Kidney tubule cell (primary cell): ENCODE measurements at regions not wholly inside any gene's neighbourhood (a gene's known extent, or its start where the extent isn't known, plus 50 kb on each side); places are given as distances from the start of the nearest gene placed in this dataset.

Source experiments
- DNase-seq: peaks from one replicate; pipeline ENCODE4 v3.0.0-alpha.2; 2018; ENCODE audit warnings: low spot score

DNA sequence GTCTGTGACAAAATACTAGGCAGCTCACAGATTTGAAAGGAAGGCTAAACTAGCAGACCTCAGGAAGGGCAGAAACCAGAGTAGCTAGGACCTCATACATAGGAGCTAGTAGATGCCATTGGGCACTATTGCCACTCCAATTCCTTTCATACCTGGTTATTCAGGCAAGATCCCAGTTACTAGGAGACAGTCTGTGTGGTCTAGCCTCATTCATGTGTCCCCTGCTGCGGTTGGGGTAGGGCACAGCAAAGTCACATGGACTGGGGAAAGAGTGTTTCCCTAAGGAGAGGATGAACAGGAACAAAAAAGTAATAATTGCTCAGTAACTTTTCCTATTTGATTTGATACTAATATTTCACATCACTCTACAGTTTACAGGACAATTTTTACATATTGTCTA is 204.6 kb upstream of the HEY2 start:
- peak; percentile 17 for DNase-seq

DNA sequence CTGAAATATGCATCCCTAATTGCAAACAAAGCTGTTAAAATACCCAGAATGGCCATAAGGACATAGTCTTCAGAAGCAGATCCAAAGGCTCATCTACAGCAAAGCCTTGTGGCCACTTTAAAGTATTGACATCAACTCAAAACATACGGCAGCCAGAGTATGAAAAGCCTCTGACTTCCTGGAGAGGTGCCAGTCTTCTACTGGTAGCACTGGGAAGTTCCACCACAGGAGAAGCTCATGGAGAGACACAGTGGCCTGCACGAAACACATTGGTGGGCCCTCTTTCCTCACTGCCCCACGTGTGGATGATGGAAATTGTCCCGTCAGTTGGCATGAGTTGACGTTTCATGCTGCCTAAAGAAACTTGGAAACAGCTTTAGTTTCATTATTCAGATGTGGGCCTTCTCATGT is 202.6 kb upstream of the HEY2 start:
- DNase-seq: no peak

DNA sequence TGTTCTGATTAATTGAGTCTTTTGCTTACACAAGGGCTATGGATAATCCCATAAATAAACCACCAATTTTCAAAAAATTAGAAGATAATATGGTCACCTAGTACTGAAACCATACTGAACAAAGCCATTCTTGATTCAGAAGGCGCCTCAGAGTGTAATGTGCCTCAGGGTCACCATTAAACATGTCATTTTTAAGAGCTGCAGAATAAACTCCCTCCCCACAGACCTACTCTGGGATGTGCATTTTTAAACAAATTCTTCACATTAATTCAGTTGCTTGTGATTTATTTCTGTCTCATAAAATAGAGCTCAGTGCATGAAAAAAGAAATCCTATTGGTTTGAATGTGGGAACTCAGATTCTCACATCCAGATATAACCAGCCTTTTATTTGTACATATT is 202.1 kb upstream of the HEY2 start:
- DNase-seq: no peak

DNA sequence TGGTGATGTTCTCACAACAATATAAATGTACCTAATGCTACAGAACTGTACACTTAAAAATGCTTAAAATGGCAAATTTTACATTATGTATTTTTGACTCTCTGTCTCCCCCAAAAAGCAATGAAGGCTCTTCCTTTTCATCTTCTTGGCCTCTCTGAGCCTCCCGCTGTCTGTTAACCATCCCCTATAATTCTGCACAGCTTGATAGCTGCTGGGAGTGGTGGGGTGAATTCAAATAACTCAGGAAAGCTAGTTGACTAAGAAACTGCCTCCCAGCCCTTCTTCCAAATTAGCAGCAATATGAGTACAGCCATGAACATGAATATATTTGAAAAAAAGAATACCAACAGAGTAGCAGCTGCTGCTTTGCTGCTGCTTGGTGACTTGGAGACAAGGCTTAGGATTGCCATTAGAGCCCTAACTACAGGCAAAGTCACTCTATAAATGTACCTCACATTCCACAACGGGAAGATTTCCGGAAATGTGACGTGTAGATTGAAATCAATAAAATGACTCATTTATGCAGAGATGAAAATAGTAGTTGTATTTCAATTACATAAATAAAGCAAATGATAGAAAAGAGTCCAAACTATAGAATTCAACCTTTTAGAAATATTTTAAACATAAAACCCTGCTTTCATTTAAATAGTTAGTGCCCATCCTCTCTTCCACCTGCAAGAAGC is 200.1 kb upstream of the HEY2 start:
- DNase-seq: no peak

DNA sequence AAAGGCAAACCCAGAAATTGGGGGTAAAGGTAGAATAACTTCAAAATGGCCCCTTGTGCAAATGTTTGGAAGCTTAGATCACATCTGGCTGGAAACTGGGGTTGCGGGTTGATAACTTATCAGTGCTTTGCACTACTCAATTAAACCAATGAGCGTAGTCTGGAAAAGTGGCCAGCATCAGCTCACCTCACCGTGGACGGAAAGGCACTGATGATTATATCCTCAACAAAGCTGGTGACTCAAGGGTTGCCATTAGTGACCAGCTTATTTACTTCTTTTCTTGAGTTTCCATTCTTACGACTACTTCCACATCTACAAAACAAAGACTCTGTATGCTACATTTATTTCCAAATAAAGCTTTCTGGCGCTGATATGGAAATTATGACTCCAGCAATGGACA is 198.5 kb upstream of the HEY2 start:
- no peak for DNase-seq

DNA sequence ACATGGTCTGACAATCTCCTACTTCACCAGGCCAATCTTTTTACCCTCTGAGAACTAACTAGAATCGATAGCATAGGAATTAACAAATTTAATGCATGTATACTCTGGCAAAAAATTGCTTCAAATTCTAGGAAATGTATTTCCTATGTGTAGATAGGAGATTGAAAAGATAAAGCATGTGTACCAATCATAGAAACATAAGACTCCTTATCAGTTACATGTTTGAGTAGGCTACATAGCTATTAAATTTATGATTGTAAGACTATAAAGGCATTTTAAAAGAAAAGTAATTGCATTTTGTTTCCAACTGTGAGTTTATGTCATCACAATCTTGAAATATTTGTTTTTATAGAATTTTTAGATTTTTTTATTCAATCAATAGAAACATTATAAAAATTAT is 196.6 kb upstream of the HEY2 start:
- DNase-seq: no peak

DNA sequence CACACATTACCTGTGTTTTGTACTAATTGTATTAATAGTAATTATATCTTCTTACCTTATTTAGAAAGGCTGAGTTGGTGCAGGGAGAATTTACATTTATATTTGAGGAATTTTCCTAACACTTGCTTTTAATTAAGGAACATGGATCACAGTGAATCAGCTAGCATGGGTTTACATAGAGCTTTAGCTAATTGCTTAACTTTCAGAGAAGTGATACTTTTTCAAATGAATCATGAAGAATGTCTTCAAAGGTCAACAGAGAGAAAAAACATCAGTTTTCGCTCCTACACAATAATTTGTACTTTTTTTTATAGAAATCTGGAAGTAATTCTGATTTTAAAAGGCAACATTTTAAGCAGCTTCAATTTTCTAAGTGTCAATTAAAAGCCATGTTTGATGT is 195.0 kb upstream of the HEY2 start:
- DNase-seq: no peak

DNA sequence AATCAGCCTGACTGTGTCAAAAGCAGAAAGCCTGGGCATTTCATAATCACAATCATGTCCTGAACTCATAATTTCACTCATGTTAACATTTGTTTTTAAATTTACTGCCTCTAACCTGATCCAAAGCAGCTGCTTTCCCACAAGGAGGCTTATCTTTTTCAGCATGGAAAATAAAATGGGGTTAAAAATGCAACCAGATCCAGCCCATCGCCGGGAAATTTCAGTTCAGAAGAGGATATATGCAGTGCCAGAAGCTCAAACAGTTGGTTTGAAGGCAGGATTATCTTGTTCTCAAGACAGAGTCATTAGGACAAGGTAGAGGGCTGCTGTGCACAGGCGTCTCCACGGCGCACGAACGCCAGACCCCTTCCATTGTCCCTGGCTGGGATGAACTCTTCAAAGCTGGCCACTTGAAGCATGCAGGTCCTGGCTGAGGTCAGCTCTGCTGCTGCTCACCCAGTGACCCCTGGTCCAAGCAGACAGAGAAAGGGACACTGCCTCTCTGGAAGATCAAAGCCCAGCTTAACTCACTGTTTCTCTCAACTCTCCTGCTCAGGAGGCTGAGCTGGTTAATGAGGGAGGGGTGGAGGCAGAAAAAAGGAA is 191.1 kb upstream of the HEY2 start:
- DNase-seq: no peak

DNA sequence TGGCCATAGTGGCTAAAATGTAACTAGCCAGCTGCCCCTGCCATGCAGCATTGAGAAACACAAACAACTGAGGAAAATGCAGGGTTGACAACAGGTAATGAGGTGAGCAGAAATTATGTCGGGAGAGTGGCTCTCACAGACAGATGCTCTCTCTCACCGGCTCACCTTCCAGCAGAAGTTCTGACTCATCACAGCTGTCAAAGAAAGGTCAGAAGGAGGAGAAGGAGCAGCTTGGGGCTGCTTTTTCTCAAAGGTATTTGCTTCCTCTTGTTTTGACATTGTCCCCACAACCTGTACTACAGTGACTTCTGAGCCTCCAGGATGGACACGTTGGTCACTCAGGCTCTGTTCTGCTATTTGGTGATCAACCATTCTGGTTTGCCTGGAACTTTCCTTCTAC is 190.5 kb upstream of the HEY2 start:
- DNase-seq: peak; percentile 46

DNA sequence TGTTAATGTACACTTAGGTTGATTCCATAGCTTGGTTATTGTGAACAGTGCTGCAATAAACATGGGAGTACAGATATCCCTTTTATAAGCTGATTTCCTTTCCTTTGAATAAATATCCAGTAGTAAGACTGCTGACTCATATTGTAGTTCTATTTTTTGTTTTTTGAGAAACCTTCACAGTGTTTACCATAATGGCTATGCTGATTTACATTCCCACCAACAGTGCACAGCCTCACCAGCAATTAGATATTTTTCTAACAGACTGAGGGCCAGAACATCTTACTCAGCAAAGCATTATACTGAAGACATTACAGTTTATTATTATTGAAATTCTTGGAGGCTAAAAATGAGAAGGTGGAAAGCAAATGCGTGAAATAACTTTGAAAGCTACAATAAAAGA is 187.3 kb upstream of the HEY2 start:
- DNase-seq: no peak

DNA sequence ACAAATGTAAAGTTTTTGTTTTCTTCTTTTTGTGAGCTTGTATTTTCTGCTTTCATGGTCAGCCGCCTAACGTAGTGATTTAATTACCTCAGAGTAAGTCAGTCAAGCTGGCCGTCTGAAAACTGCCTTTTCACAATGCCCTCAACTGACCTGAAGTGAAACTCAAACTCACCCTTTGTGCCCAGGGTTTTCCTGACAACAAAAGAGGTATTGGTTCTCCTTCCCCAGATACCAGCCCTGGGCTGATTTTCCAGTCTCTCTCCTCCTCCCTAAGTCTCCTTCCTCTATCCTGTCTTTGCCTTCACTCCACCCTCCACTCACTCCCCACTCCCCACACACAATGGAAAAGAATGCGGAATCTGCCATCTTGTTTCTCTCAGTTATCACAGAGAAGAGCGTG is 184.5 kb upstream of the HEY2 start:
- no peak for DNase-seq

DNA sequence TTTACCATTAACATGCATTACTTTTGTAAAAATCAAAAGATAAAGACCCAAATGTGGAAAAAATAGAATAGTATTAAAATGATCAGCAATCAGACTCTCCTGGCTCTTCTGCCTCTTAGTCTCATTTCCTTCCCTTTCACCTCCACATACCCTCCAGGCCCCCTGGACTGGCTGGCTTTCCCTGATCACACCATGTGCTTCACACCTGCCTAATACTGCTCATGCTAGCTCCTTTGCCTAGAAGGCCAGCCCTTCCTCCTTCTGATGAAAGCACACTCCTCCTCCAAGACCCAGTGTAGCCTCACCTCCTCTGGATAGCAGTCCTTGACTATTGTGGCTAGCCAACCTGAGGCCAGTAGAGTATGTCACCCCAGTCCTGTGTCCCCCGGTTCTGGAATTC is 182.0 kb upstream of the HEY2 start:
- DNase-seq: no peak

DNA sequence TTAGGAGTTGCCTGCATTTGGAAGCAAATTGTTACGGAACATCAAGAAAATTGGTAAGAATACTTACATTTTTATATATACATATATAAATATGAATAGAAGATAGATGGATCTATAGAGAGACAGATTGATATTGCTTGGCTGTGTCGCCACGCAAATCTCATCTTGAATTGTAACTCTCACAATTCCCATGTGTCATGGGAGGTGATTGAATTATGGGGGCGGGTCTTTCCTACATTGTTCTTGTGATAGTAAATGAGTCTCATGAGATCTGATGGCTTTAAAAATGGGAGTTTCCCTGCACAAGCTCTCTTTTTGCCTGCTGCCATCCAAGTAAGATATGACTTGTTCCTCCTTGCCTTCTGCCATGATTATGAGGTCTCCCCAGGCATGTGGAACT is 180.8 kb upstream of the HEY2 start:
- DNase-seq: no peak

DNA sequence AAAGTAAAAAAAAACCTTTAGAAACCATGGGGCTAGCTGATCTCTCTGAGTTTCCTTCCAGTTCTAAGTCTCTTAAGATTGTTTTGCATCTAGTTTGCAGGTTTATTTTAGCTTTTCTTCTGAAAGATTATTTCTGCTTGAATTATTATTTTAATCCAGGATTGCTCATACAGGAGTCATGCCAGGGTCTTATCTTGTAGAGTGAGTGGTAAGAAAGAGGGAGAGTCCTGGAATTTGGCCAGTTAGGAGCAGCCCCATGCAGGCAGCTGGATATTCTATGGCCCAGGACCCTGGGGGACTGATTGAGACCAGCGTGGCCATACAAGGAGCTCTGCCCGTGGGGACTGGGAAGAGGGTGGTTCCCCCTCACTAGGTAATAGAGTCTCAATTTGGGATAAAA is 178.9 kb upstream of the HEY2 start:
- DNase-seq: no peak

DNA sequence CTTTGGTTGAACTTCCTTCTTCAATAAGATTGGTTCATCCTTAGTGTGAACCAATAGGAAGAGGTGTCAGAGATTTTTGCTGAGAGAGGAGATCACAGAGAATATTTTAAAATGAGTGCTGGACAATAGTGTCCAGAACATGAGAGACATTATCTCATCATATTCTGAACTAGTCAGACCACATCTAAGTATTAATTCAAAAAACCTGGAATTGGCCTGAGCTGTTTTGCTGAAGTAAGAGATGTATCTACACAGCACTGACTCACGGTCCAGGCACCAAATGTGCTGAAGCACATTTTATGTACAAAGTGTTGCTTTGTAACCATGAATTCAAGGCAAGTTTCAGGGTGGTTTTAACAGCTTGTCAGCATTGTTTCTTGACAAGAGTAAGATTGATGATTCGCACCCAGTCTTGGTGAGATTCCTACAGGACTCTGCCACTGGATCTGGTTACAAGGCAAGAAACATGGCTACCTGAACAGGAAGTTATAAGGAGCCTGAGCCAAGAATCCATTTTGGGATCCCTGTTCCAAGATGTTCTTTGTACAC is 178.2 kb upstream of the HEY2 start:
- no peak for DNase-seq

DNA sequence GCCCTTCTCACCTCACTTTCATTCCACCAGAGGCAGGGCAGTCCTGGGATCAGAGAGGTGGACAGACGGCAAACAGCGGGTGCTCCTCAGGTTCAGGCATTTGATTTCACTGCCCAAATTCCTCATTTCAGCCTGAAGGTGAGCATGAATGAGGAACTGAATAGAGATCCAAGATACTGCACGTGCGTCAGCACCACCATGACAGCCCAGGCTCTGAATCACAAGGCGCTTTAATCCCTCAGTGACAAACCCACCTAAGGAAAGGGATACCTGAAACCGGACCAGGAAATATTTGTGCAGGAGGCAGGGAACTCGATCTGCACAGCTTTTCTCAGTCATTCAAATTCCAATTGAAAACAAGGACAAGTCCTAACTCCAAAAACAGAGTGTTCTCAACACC is 174.8 kb upstream of the HEY2 start:
- no peak for DNase-seq

DNA sequence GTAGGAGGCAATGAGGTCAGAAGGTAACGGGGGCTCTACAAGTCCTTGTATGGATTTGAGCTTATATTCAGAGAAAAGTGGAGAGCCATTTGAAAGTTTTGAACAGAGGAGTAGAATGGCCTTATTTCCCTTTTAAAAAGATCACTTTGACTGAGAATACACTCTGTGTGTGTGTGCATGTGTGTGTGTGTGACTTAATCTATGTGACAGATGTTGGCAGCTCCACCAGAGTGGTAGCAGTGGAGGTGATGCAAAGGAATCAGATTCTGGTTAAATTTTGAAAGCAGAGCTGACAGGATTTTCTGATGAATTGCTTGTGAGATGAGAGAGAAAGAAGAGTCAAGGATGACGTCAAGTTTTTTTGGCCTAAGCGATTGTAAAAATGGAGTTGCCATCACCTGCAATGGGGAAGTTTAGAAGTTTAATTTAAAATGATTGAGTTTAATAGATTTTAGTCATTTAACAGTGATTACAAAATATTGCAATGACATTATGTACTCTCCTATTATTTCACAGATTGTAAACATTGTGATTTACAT is 172.2 kb upstream of the HEY2 start:
- DNase-seq: no peak

DNA sequence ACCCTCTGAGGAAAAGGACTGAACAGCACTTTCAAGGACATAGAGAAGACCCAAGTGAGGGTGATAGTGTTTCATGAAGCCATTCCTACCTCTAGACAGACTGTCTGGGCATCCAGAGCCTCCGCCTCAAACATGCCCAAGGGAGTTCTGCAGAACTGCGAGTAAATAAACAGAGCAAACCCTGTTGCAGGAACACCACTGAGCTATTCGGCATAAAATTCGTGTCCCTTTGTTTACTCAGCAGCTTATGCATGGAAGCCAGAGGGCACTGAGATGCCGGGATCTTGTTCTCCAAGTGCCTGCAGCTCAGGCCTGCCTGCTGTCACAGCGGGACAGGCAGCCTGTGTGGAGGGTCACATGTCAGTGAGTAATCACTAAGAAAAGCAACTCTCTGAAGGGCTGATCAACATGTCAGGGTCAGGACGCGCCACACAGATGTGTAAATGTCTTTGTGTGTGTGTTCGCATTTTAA is 164.9 kb upstream of the HEY2 start:
- DNase-seq: peak; percentile 63

DNA sequence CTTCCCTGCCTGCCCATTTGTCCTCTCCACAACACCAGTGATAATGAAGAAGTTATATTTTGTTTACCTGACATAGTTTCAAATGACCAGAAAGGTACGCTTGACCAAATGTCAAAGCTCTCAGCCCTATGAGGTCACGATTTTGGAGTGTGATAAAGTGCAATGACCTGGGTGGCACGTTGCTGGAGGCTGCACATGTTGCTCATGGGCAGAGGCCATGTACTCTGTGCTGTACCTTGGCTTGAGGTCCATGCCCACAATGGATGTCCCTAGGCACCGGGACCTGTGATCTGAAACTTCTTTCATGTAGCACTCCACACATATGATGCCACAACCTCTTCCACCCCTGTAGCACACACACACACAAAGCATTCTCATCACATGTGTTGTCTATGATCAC is 164.0 kb upstream of the HEY2 start:
- DNase-seq: no peak

DNA sequence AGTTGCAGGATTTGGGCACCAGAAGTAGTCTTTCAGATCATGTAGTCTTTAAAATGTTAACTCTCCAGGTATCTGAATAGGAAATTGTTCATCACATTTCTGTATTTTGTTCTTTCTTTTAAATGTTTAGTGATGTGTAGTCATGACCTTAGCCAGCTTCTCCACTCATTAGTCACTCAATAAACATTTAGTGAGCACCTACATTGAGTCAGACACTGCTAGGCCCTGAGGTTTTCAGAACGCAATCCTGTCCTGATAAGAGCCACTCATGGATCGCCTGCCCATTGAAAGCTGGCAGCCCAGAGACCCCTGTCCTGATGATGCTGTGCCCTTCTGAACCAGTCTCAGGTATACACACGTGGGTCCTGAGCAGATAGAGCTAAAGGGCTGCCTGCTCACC is 163.4 kb upstream of the HEY2 start:
- DNase-seq: peak; percentile 70

DNA sequence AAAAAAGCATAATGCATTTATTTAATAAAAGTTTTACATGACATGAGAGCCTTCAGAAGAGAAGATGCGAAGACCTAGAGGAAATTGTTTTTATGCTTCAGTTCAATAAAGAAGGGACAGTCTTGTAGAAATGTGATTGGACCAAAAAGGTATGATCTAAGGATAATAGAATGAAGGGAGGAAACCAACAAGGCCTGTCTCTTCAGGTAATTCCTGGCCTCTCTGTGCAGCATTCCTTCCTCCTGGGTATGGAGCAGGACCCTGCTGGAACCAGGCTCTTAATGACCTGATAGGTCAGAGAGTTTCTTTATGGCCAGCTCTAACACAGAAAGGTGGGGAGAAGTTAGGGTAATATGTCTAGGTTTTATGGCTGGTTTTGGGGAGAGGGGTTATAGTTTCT is 162.8 kb upstream of the HEY2 start:
- no peak for DNase-seq

DNA sequence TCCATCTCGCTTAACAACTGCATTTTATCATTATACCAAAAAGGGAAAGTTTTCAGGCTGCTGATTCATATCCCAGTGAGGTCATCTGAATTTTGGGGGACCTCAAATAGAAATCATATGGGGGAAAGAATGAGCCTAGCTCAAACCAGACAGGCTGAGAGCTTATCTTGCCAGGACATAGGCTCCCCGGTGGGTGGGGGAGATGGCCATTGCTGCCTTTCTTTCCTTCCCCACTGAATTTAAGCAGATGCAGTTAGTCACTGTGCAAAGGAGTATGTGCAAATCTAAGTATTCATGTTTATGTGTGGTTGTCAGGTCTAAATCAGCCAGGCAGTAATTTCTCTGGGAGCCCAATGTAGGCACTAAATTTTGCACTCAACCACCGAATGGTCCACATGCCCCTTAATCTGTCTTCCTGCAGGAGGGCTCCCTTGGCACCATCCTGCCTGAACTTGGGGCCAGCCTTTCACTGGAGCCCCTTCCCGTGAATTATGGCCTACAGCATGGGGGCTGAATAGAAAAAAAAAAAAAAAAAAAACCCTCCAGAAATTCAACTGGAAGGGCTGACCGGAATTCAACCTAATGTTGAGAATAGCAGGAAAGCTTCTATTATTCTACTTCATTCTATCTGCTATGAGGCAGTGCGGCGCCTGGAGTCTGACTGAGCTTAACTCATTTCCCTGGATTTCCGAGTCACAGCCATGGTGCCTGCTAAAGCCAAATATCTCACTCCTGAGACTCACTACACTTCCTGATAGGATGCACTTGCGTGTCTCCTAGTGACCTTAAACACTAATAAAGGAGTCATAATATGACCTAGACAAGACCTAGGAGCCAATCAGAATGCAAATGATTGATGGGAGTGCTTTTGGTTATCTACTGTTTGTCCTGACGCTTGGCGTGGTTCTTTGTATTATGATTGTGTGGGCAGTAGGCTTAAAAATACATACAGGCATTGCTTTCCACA is 161.5 kb upstream of the HEY2 start:
- no peak for DNase-seq
